Endodermal cell (in vitro differentiated cells): ENCODE measurements at regions not wholly inside any gene's neighbourhood (a gene's known extent, or its start where the extent isn't known, plus 50 kb on each side); places are given as distances from the start of the nearest gene placed in this dataset.

ENCODE experiments used
- DNase-seq: peaks from one replicate; pipeline ENCODE4 v3.0.0-alpha.2; 2017
- H3K27ac ChIP-seq: 2 replicates; pipeline ENCODE4 v1.5.1; 2013; ENCODE audit warnings: mild to moderate bottlenecking, low read depth, low read length, moderate library complexity
- H3K27me3 ChIP-seq: 2 replicates; pipeline ENCODE4 v1.6.1; 2013; ENCODE audit warnings: mild to moderate bottlenecking, low read length, moderate library complexity; ENCODE audit not compliant: insufficient read depth, control insufficient read depth, poor library complexity, severe bottlenecking
- H3K36me3 ChIP-seq: 2 replicates; pipeline ENCODE4 v1.7.0; 2013; ENCODE audit warnings: mild to moderate bottlenecking, low read length, moderate library complexity; ENCODE audit not compliant: control insufficient read depth, insufficient read depth
- H3K4me1 ChIP-seq: one replicate; pipeline ENCODE4 v1.7.0; 2013; ENCODE audit warnings: low read length; ENCODE audit not compliant: control insufficient read depth, insufficient read depth
- H3K4me3 ChIP-seq: 2 replicates; pipeline ENCODE4 v1.5.1; 2013; ENCODE audit warnings: mild to moderate bottlenecking, low read length, moderate library complexity
- H3K9ac ChIP-seq: 2 replicates; pipeline ENCODE4 v1.6.1; 2013; ENCODE audit warnings: mild to moderate bottlenecking, low read length, moderate library complexity; ENCODE audit not compliant: poor library complexity, severe bottlenecking; ENCODE audit errors: extremely low read depth
- H3K9me3 ChIP-seq: 2 replicates; pipeline ENCODE4 v1.6.1; 2013; ENCODE audit warnings: mild to moderate bottlenecking, low read length, moderate library complexity; ENCODE audit not compliant: control insufficient read depth
- H3K27ac Mint-ChIP-seq: 2 replicates; pipeline ENCODE4 v1.8.0; 2020; ENCODE audit warnings: mixed read lengths
- H3K27me3 Mint-ChIP-seq: 2 replicates; pipeline ENCODE4 v1.8.0; 2021; ENCODE audit warnings: mild to moderate bottlenecking, mixed read lengths; ENCODE audit not compliant: insufficient read depth
- H3K36me3 Mint-ChIP-seq: 2 replicates; pipeline ENCODE4 v1.8.0; 2020; ENCODE audit warnings: low read depth, mixed read lengths
- H3K4me1 Mint-ChIP-seq: 2 replicates; pipeline ENCODE4 v1.8.0; 2020; ENCODE audit warnings: mixed read lengths
- H3K4me3 Mint-ChIP-seq: 2 replicates; pipeline ENCODE4 v1.8.0; 2020; ENCODE audit warnings: mild to moderate bottlenecking, moderate library complexity, mixed read lengths
- H3K9me3 Mint-ChIP-seq: 2 replicates; pipeline ENCODE4 v1.8.0; 2020; ENCODE audit warnings: mild to moderate bottlenecking, mixed read lengths
- CTCF ChIP-seq: fragments of 200-600 bp; sonication (generic); conservative IDR thresholded peaks from 2 replicates; pipeline ENCODE4 v1.5.0; 2021; ENCODE audit warnings: antibody characterized with exemption, mild to moderate bottlenecking
- WGBS, 2 experiments: methylation state at CpG; one replicate each; pipeline versions ENCODE4 v1.1.5 to v1.1.7; 2013; ENCODE audit warnings: missing lambda C conversion rate in 2 of 2, mixed read lengths in 1 of 2; ENCODE audit not compliant: insufficient coverage in 1 of 2, insufficient read length in 1 of 2; 5-methylcytosine and 5-hydroxymethylcytosine counted together

GRCh38 chr7:24411226-24411625, 127.2 kb downstream of the NPY start:
- H3K4me1 Mint-ChIP-seq = peaks cover 5% of the 10 kb centered on the region
- H3K36me3 Mint-ChIP-seq = no peaks in the 10 kb centered on the region
- 81 to 92% methylated on average over 2 to 3 of the region's 3 CpGs for WGBS, 2 experiments
- H3K9ac ChIP-seq = no peak overlapping the region
- H3K4me3 Mint-ChIP-seq = no peak overlapping the region
- H3K27me3 ChIP-seq = no peaks in the 10 kb centered on the region
- peaks cover 3% of the 10 kb centered on the region for H3K9me3 Mint-ChIP-seq
- no peak overlapping the region for H3K4me3 ChIP-seq
- no peak for DNase-seq
- no peaks in the 10 kb centered on the region for H3K36me3 ChIP-seq
- H3K27ac Mint-ChIP-seq = no peak overlapping the region
- H3K27me3 Mint-ChIP-seq = peaks cover 4% of the 10 kb centered on the region
- H3K27ac ChIP-seq = no peak overlapping the region
- no peaks in the 10 kb centered on the region for H3K4me1 ChIP-seq
- no peaks in the 10 kb centered on the region for H3K9me3 ChIP-seq
- no peak for TF ChIP-seq CTCF

GRCh38 chr7:24417526-24418120, 133.6 kb downstream of the NPY start:
- H3K4me3 ChIP-seq = no peak overlapping the region
- DNase-seq = no peak
- Mint-ChIP-seq H3K27ac (no peak overlapping the region), H3K36me3 (no peaks in the 10 kb centered on the region), H3K4me3 (no peak overlapping the region), H3K9me3 (peaks cover 3% of the 10 kb centered on the region), H3K27me3 (peaks cover 8% of the 10 kb centered on the region), H3K4me1 (no peaks in the 10 kb centered on the region)
- no peak overlapping the region for H3K9ac ChIP-seq
- TF ChIP-seq CTCF = no peak
- no peaks in the 10 kb centered on the region for H3K36me3 ChIP-seq
- H3K9me3 ChIP-seq = no peaks in the 10 kb centered on the region
- no peaks in the 10 kb centered on the region for H3K27me3 ChIP-seq
- H3K4me1 ChIP-seq = no peaks in the 10 kb centered on the region
- H3K27ac ChIP-seq = no peak overlapping the region
- 85 to 100% methylated on average over 3 to 7 of the region's 7 CpGs for WGBS, 2 experiments

GRCh38 chr7:24419077-24419476, 135.1 kb downstream of the NPY start:
- H3K9ac ChIP-seq = no peak overlapping the region
- H3K27me3 Mint-ChIP-seq = peaks cover 9% of the 10 kb centered on the region
- H3K4me1 ChIP-seq = no peaks in the 10 kb centered on the region
- no peaks in the 10 kb centered on the region for H3K36me3 ChIP-seq
- no peak for TF ChIP-seq CTCF
- no peaks in the 10 kb centered on the region for H3K9me3 Mint-ChIP-seq
- H3K36me3 Mint-ChIP-seq = no peaks in the 10 kb centered on the region
- no peaks in the 10 kb centered on the region for H3K27me3 ChIP-seq
- H3K27ac Mint-ChIP-seq = no peak overlapping the region
- no peaks in the 10 kb centered on the region for H3K9me3 ChIP-seq
- H3K4me1 Mint-ChIP-seq = no peaks in the 10 kb centered on the region
- H3K4me3 Mint-ChIP-seq = no peak overlapping the region
- 89 to 100% methylated on average over 1 to 2 of the region's 2 CpGs for WGBS, 2 experiments
- H3K27ac ChIP-seq = no peak overlapping the region
- no peak overlapping the region for H3K4me3 ChIP-seq
- DNase-seq = no peak
